ENCODE measurements at regions not wholly inside any gene's neighbourhood (a gene's known extent, or its start where the extent isn't known, plus 50 kb on each side); places are given as distances from the start of the nearest gene placed in this dataset.
"Not testable (repeated sequence)": the region's sequence is repeated elsewhere in the genome, so short reads cannot be mapped to it uniquely, and the experiment has no call there.

DNA sequence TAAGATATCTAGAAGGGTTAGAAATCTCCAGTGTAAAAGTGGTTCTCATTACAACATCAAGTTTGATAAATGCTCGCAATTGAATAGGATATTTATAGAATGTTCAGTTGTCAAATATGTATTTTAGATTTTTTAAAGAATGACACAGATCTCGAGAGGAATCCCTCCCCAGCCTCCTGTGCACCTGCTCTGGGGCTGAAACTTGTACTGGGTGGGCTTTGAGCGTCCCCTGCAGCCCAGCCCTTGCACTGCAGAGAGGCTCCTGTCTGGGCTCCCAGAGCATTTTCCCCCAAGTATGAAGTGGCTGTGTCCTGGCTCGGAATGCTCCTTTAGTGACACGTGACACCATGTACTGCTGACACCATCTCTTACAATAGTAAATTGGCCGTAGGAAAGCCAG is 499.6 kb downstream of the TMEM121 start (continued):
- TF ChIP-seq, protein P1, sequence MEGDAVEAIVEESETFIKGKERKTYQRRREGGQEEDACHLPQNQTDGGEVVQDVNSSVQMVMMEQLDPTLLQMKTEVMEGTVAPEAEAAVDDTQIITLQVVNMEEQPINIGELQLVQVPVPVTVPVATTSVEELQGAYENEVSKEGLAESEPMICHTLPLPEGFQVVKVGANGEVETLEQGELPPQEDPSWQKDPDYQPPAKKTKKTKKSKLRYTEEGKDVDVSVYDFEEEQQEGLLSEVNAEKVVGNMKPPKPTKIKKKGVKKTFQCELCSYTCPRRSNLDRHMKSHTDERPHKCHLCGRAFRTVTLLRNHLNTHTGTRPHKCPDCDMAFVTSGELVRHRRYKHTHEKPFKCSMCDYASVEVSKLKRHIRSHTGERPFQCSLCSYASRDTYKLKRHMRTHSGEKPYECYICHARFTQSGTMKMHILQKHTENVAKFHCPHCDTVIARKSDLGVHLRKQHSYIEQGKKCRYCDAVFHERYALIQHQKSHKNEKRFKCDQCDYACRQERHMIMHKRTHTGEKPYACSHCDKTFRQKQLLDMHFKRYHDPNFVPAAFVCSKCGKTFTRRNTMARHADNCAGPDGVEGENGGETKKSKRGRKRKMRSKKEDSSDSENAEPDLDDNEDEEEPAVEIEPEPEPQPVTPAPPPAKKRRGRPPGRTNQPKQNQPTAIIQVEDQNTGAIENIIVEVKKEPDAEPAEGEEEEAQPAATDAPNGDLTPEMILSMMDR (IDR thresholded peaks at IDR 0.05), result no peak
- no peak for TF ChIP-seq PHF8 (IDR thresholded peaks at IDR 0.05; ENCODE audit: borderline replicate concordance, low read depth)

DNA sequence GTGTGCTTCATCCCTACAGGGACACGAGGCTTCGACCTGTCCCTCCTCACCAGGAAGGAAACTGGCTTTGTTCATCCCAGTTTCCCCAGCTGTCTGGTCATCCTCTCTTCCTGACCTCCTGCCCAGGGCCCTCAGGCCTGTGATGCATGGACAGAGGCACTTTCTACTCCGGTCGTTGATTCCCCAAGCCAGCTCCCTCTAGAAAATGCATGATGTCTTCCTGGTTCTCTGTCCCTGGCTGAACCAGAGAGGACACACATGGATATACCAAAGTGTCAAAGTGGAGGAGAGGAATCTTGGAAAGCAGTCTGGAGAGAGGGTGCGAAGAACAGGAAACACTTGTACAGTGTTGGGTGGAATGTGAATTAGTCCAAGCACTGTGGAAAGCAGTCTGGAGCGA is 501.4 kb downstream of the TMEM121 start:
- ATAC-seq; FAIRE-seq; POLR2A ChIA-PET; H3K4me3 ChIP-seq; H3K27ac ChIP-seq; DNase-seq (ENCODE audit: low read depth in 1 of 2, low spot score in 1 of 2); H3K4me2 ChIP-seq; H3K4me1 ChIP-seq; H3K9me3 ChIP-seq: not testable (repeated sequence)
- WGBS (ENCODE audit: missing lambda C conversion rate), result 6% methylated on average over 4 of the region's 6 CpGs
- CTCF ChIA-PET, result interaction anchor here (0.7 kb wide), 1 partner anchor 15 kb away, joined by 3 read pairs; no protein-coding TSS in a partner anchor

DNA sequence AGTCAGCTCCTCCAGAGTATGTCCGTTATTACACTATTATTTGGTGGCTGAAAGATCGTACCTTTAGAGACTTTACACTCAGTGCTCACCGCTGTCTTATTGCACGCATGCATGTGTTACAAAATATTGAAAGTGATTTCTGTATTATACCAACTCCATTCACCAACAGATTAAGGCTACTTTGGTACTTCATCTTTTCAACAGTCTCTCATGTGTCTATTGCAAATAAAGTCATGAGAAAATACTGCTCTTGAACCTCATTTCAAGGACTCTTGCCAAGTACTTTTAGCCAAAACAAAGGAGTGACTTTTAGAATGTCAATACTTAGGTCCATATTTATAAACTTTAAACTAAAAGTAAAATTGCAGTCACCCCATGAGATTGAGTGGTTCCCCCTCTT is 503.6 kb downstream of the TMEM121 start:
- Histone ChIP-seq H3K4me3 (no peak overlapping the region), H3K4me2 (no peak overlapping the region), H3K4me1 (no peaks in the 10 kb centered on the region), H3K27ac (no peak overlapping the region), H3K9me3 (no peaks in the 10 kb centered on the region)
- no peak for DNase-seq (ENCODE audit: low read depth in 1 of 2, low spot score in 1 of 2)
- ChIA-PET POLR2A (no interaction called here), CTCF (interaction anchor here (1.0 kb wide), 1 partner anchor 20 kb away, joined by 3 read pairs; no protein-coding TSS in a partner anchor)
- FAIRE-seq, result no peak
- TF ChIP-seq EHMT2 (IDR thresholded peaks at IDR 0.05; ENCODE audit: low read depth) (no peak), ZSCAN20 (CRISPR knock-in tag; IDR thresholded peaks at IDR 0.05) (no peak), HOXB13 (CRISPR knock-in tag; IDR thresholded peaks at IDR 0.05; ENCODE audit: low read depth) (no peak), FOSB (CRISPR knock-in tag; IDR thresholded peaks at IDR 0.05) (no peak), TFCP2L1 (CRISPR knock-in tag; IDR thresholded peaks at IDR 0.05) (no peak), CBX8 (IDR thresholded peaks at IDR 0.05) (no peak), TP53 (CRISPR knock-in tag; IDR thresholded peaks at IDR 0.05) (no peak), FOXS1 (CRISPR knock-in tag; IDR thresholded peaks at IDR 0.05) (no peak), CHD2 (IDR thresholded peaks at IDR 0.05; ENCODE audit: low read length, partially characterized antibody) (no peak), RAD21 (conservative IDR thresholded peaks at IDR 0.05 in 1 of 2, IDR thresholded peaks at IDR 0.05 in 1 of 2) (no peak), RFX5 (IDR thresholded peaks at IDR 0.05) (no peak), ESRRA (IDR thresholded peaks at IDR 0.05; ENCODE audit: borderline replicate concordance, low read length) (no peak)
- TF ChIP-seq, protein P2, sequence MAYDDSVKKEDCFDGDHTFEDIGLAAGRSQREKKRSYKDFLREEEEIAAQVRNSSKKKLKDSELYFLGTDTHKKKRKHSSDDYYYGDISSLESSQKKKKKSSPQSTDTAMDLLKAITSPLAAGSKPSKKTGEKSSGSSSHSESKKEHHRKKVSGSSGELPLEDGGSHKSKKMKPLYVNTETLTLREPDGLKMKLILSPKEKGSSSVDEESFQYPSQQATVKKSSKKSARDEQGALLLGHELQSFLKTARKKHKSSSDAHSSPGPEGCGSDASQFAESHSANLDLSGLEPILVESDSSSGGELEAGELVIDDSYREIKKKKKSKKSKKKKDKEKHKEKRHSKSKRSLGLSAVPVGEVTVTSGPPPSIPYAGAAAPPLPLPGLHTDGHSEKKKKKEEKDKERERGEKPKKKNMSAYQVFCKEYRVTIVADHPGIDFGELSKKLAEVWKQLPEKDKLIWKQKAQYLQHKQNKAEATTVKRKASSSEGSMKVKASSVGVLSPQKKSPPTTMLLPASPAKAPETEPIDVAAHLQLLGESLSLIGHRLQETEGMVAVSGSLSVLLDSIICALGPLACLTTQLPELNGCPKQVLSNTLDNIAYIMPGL (CRISPR knock-in tag; IDR thresholded peaks at IDR 0.05; ENCODE audit: borderline replicate concordance), result no peak
- TF ChIP-seq, protein P3, sequence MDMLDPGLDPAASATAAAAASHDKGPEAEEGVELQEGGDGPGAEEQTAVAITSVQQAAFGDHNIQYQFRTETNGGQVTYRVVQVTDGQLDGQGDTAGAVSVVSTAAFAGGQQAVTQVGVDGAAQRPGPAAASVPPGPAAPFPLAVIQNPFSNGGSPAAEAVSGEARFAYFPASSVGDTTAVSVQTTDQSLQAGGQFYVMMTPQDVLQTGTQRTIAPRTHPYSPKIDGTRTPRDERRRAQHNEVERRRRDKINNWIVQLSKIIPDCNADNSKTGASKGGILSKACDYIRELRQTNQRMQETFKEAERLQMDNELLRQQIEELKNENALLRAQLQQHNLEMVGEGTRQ (IDR thresholded peaks at IDR 0.05), result no peak
- TF ChIP-seq, protein P4, sequence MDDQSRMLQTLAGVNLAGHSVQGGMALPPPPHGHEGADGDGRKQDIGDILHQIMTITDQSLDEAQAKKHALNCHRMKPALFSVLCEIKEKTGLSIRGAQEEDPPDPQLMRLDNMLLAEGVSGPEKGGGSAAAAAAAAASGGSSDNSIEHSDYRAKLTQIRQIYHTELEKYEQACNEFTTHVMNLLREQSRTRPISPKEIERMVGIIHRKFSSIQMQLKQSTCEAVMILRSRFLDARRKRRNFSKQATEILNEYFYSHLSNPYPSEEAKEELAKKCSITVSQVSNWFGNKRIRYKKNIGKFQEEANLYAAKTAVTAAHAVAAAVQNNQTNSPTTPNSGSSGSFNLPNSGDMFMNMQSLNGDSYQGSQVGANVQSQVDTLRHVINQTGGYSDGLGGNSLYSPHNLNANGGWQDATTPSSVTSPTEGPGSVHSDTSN (IDR thresholded peaks at IDR 0.05), result no peak
- TF ChIP-seq, protein P5, sequence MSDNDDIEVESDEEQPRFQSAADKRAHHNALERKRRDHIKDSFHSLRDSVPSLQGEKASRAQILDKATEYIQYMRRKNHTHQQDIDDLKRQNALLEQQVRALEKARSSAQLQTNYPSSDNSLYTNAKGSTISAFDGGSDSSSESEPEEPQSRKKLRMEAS (IDR thresholded peaks at IDR 0.05), result no peak
- WGBS (ENCODE audit: missing lambda C conversion rate), result 6% methylated on average over 4 of the region's 4 CpGs
- ATAC-seq, result no peak
